Natural killer cell (primary cell): ENCODE measurements at regions not wholly inside any gene's neighbourhood (a gene's known extent, or its start where the extent isn't known, plus 50 kb on each side); places are given as distances from the start of the nearest gene placed in this dataset.

Experiments used
- ATAC-seq, 3 donors: fragments of 150-1000 bp in 2 of 3; fragments of 200-7000 bp in 1 of 3; cut with Tn5 transposase; 1 replicate in 1 of 3; 2 replicates in 2 of 3; pipeline ENCODE4 v1.10.0; 2021; ENCODE audit warnings: mild to moderate bottlenecking in 2 of 3, moderate library complexity in 2 of 3
- DNase-seq, 2 donors: peaks; one replicate each; pipeline versions ENCODE4 v3.0.0 to v3.0.0-alpha.2; 2013 to 2021; ENCODE audit warnings: mixed read lengths in 1 of 2
- H3K27ac ChIP-seq: one replicate; pipeline ENCODE4 v1.5.1; 2013; ENCODE audit warnings: mild to moderate bottlenecking, low read length
- H3K27me3 ChIP-seq: one replicate; pipeline ENCODE4 v1.6.1; 2013; ENCODE audit warnings: low read length; ENCODE audit not compliant: control insufficient read depth, insufficient read depth
- H3K36me3 ChIP-seq: one replicate; pipeline ENCODE4 v1.6.1; 2013; ENCODE audit warnings: low read length; ENCODE audit not compliant: control insufficient read depth, insufficient read depth
- H3K4me1 ChIP-seq: one replicate; pipeline ENCODE4 v1.6.1; 2013; ENCODE audit warnings: low read length; ENCODE audit not compliant: control insufficient read depth, insufficient read depth
- H3K4me3 ChIP-seq: one replicate; pipeline ENCODE4 v1.5.1; 2013; ENCODE audit warnings: low read length
- H3K9me3 ChIP-seq: one replicate; pipeline ENCODE4 v1.6.1; 2013; ENCODE audit warnings: low read length; ENCODE audit not compliant: control insufficient read depth, insufficient read depth
- H3K27ac Mint-ChIP-seq, 2 donors: one replicate each; pipeline ENCODE4 v1.8.0; 2022; ENCODE audit warnings: mild to moderate bottlenecking in 2 of 2, mixed read lengths in 2 of 2, moderate library complexity in 1 of 2
- H3K27me3 Mint-ChIP-seq, 2 donors: one replicate each; pipeline ENCODE4 v1.8.0; 2022; ENCODE audit warnings: low read depth in 2 of 2, mixed read lengths in 2 of 2
- H3K36me3 Mint-ChIP-seq: one replicate; pipeline ENCODE4 v1.8.0; 2022; ENCODE audit warnings: mixed read lengths
- H3K4me1 Mint-ChIP-seq, 2 donors: one replicate each; pipeline ENCODE4 v1.8.0; 2022; ENCODE audit warnings: mixed read lengths in 2 of 2
- H3K4me3 Mint-ChIP-seq: one replicate; pipeline ENCODE4 v1.8.0; 2022; ENCODE audit warnings: mild to moderate bottlenecking, moderate library complexity, mixed read lengths
- H3K9me3 Mint-ChIP-seq, 2 donors: one replicate each; pipeline ENCODE4 v1.8.0; 2022; ENCODE audit warnings: mixed read lengths in 2 of 2
- WGBS: methylation state at CpG from one replicate; pipeline ENCODE4 v1.1.7; 2013; ENCODE audit warnings: missing lambda C conversion rate; ENCODE audit not compliant: insufficient coverage; 5-methylcytosine and 5-hydroxymethylcytosine counted together
- intact Hi-C: fragments of 100-400 bp; cut with micrococcal nuclease; formaldehyde crosslinking; loops from one replicate; pipeline ENCODE4 v1.14.2; 2022
- TF ChIP-seq, protein P1 (sequence below): fragments of 200-600 bp; IDR thresholded peaks from one replicate; pipeline ENCODE4 v1.8.0; 2022; ENCODE audit warnings: antibody characterized with exemption

DNA sequence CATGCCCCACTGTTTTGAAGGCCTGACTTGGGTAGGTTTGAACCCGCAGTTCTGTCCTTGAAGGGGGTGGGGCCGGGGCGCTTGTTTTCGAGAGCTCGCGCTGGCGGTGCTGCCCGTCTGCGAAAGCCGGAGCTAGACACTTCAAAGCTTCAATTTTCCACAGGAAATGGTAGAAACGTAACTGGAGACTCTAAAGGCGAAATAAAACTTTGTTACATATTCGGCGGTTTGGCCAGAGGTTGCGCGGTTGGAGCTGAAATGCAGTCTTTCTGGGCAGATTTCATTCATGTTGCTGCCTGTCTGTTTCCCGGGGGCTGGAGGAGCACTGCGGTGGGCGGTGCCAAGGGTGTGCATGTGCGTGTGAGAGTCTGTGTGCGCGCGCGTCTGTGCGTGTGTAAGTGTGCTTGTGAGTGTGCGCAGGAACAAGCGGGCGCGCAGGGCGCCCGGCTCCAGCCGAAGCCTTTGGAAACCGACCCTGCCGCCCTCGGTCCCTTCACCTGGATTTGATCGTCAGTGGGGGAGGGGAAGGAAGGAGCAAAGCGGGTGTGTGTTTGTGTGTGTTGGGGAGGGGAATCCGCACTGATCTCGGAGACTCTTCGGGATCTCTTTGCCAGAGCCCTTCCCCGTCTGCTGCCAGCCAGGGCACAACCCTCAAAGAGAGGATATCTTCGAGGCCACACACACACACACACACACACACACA is 227.7 kb upstream of the CRY1 start:
- H3K36me3 ChIP-seq, result no peaks in the 10 kb centered on the region

DNA sequence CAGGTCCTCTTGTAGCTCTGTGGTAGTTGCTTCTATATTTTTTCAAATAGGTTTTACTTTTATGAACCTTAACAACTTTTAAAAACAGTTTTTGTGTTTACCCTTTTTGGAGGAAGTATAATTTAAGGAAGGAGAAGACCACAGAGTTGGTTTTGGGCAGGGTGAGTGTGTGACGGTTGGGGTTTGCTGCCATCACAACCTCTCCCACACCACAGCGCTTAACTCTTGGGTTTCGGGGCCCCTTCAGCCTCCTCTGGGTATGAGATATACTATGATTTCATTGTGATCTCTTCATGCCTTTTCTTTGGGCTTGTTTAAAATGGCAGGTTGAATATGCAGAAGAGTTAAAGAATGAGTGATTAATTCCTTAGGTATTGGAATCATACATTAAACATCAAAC is 228.7 kb upstream of the CRY1 start:
- Histone ChIP-seq H3K27me3 (peaks cover 2% of the 10 kb centered on the region), H3K4me1 (peaks cover 43% of the 10 kb centered on the region), H3K9me3 (no peaks in the 10 kb centered on the region), H3K36me3 (no peaks in the 10 kb centered on the region), H3K27ac (no peak overlapping the region), H3K4me3 (no peak overlapping the region)
- TF ChIP-seq, protein P1, sequence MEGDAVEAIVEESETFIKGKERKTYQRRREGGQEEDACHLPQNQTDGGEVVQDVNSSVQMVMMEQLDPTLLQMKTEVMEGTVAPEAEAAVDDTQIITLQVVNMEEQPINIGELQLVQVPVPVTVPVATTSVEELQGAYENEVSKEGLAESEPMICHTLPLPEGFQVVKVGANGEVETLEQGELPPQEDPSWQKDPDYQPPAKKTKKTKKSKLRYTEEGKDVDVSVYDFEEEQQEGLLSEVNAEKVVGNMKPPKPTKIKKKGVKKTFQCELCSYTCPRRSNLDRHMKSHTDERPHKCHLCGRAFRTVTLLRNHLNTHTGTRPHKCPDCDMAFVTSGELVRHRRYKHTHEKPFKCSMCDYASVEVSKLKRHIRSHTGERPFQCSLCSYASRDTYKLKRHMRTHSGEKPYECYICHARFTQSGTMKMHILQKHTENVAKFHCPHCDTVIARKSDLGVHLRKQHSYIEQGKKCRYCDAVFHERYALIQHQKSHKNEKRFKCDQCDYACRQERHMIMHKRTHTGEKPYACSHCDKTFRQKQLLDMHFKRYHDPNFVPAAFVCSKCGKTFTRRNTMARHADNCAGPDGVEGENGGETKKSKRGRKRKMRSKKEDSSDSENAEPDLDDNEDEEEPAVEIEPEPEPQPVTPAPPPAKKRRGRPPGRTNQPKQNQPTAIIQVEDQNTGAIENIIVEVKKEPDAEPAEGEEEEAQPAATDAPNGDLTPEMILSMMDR, result no peak
- H3K4me1 Mint-ChIP-seq, result peaks cover 37 to 68% of the 10 kb centered on the region in 2 donors
- peak overlapping the region; percentile 92 for H3K4me3 Mint-ChIP-seq
- DNase-seq, result peak in 1 of 2 donors; percentile 66
- peak overlapping the region; percentile 78 to 94 for H3K27ac Mint-ChIP-seq
- no peaks in the 10 kb centered on the region for H3K36me3 Mint-ChIP-seq
- no CpG with 5 or more reads among the region's 3 CpGs for WGBS
- intact Hi-C loops, result loop anchor here (5.0 to 10.0 kb wide), 2 partner anchors 45 to 283 kb away; no protein-coding TSS in a partner anchor
- no peak for ATAC-seq
- H3K9me3 Mint-ChIP-seq, result no peaks in the 10 kb centered on the region
- no peaks in the 10 kb centered on the region for H3K27me3 Mint-ChIP-seq

More for the DNA sequence above, 227.7 kb upstream of the CRY1 start:
- Mint-ChIP-seq H3K36me3 (no peaks in the 10 kb centered on the region), H3K27ac (peak overlapping the region; percentile 78 to 94), H3K4me1 (peaks cover 37 to 62% of the 10 kb centered on the region in 2 donors), H3K4me3 (peak overlapping the region; percentile 92), H3K9me3 (no peaks in the 10 kb centered on the region), H3K27me3 (no peaks in the 10 kb centered on the region)
- ATAC-seq (peak; percentile 7 to 28 (median 9)), DNase-seq (peak; percentile 41 to 92)
- TF ChIP-seq, protein P1, result no peak
- WGBS, result under 1% methylated on average over 42 of the region's 42 CpGs
- intact Hi-C loops, result loop anchor here (1.0 to 10.0 kb wide), 3 partner anchors 12 to 284 kb away; no protein-coding TSS in a partner anchor
- Histone ChIP-seq H3K4me1 (peaks cover 43% of the 10 kb centered on the region), H3K27ac (peak overlapping the region; percentile 5), H3K9me3 (no peaks in the 10 kb centered on the region), H3K27me3 (peaks cover 2% of the 10 kb centered on the region), H3K4me3 (peak overlapping the region; percentile 53)

DNA sequence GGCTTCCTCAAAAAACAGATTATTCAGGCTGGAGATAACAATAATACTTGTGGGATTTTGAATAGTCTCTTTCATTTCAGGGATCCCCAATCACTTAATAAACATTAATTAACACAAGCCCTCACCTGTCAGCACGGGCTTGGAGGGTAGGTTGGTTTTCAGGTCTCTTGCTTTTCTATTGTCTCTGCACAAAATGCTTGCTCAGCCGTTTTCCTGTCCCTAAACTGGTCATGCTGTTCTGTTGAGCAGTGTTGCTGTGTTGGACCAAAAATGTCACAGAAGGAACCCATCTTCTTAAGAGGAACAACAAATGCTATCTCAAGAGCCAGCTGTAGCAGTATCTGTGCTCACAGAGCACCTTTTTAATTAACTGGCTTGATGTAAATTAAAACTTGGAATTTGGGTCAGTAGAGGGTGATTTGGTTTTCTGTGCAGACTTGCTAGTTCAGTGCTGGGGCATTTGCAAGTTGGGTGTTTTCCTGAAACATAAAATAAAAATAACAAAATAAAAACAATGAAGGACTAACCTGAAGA is 231.8 kb upstream of the CRY1 start:
- Mint-ChIP-seq H3K27ac (no peak overlapping the region), H3K9me3 (no peaks in the 10 kb centered on the region), H3K4me3 (no peak overlapping the region), H3K27me3 (peaks cover 3 to 6% of the 10 kb centered on the region in 2 donors), H3K4me1 (peaks cover 59 to 80% of the 10 kb centered on the region in 2 donors), H3K36me3 (no peaks in the 10 kb centered on the region)
- Histone ChIP-seq H3K27ac (no peak overlapping the region), H3K36me3 (no peaks in the 10 kb centered on the region), H3K4me1 (peaks cover 32% of the 10 kb centered on the region), H3K4me3 (no peak overlapping the region), H3K9me3 (no peaks in the 10 kb centered on the region), H3K27me3 (peaks cover under 1% of the 10 kb centered on the region)
- WGBS, result 67% methylated on average over 2 of the region's 2 CpGs
- ATAC-seq (no peak), DNase-seq (no peak)
- TF ChIP-seq, protein P1, result no peak
- intact Hi-C loops, result loop anchor here (10.0 kb wide), 1 partner anchor 280 kb away; no protein-coding TSS in a partner anchor
